Neural cell (in vitro differentiated cells): ENCODE measurements at regions not wholly inside any gene's neighbourhood (a gene's known extent, or its start where the extent isn't known, plus 50 kb on each side); places are given as distances from the start of the nearest gene placed in this dataset.

Experiments used
- H2AFZ ChIP-seq: fragments of 200-600, 300-800 bp; sonication (generic), shearing (Covaris generic); 2 replicates; pipeline ENCODE4 v1.6.0; 2014; ENCODE audit warnings: low read depth, mild to moderate bottlenecking, antibody characterized with exemption, low read length, moderate library complexity
- H3F3A ChIP-seq: fragments of 200-600 bp; shearing (Covaris generic); 2 replicates; pipeline ENCODE4 v1.6.1; 2016; ENCODE audit warnings: mild to moderate bottlenecking, moderate library complexity, mixed read lengths, antibody characterized with exemption, low read length; ENCODE audit not compliant: insufficient read depth, poor library complexity, severe bottlenecking
- H3K27ac ChIP-seq: fragments of 200-600, 300-800 bp; sonication (generic), shearing (Covaris generic); 2 replicates; pipeline ENCODE4 v1.5.1; 2014; ENCODE audit warnings: mild to moderate bottlenecking, low read length, moderate library complexity
- H3K27me3 ChIP-seq: fragments of 300-800, 200-600 bp; sonication (generic), shearing (Covaris generic); 2 replicates; pipeline ENCODE4 v1.6.0; 2014; ENCODE audit warnings: mild to moderate bottlenecking, low read depth, low read length, moderate library complexity; ENCODE audit not compliant: insufficient read depth
- H3K36me3 ChIP-seq: fragments of 300-800, 200-600 bp; sonication (generic), shearing (Covaris generic); 2 replicates; pipeline ENCODE4 v1.5.1; 2014; ENCODE audit warnings: mild to moderate bottlenecking, antibody characterized with exemption, low read length, moderate library complexity; ENCODE audit not compliant: insufficient read depth
- H3K4me2 ChIP-seq: fragments of 300-800, 200-600 bp; sonication (generic), shearing (Covaris generic); 2 replicates; pipeline ENCODE4 v1.6.0; 2014; ENCODE audit warnings: mild to moderate bottlenecking, low read length
- H3K4me3 ChIP-seq: fragments of 300-800, 200-600 bp; sonication (generic), shearing (Covaris generic); 2 replicates; pipeline ENCODE4 v1.5.1; 2014; ENCODE audit warnings: mild to moderate bottlenecking, low read length, moderate library complexity
- H3K79me2 ChIP-seq: fragments of 200-600 bp; shearing (Covaris generic); replicated peaks from 2 replicates; pipeline ENCODE4 v1.6.0; 2014; ENCODE audit warnings: mild to moderate bottlenecking, low read length, moderate library complexity; ENCODE audit not compliant: insufficient read depth
- H3K9ac ChIP-seq: fragments of 300-800, 200-600 bp; sonication (generic), shearing (Covaris generic); 2 replicates; pipeline ENCODE4 v1.6.1; 2016; ENCODE audit warnings: mild to moderate bottlenecking, low read length, mixed read lengths
- H3K9me2 ChIP-seq: fragments of 200-600 bp; shearing (Covaris generic); 2 replicates; pipeline ENCODE4 v1.6.1; 2016; ENCODE audit warnings: mild to moderate bottlenecking, low read length, mixed read lengths; ENCODE audit not compliant: insufficient read depth
- H3K9me3 ChIP-seq: fragments of 200-600, 300-800 bp; sonication (generic), shearing (Covaris generic); 2 replicates; pipeline ENCODE4 v1.6.1; 2016; ENCODE audit warnings: mild to moderate bottlenecking, mixed run types, low read length, moderate library complexity, mixed read lengths
- H4K20me1 ChIP-seq: fragments of 200-600 bp; shearing (Covaris generic); 2 replicates; pipeline ENCODE4 v1.6.1; 2016; ENCODE audit warnings: mild to moderate bottlenecking, mixed run types; ENCODE audit not compliant: insufficient read depth
- CTCF ChIP-seq: fragments of 450-650 bp; IDR thresholded peaks from 2 replicates; pipeline ENCODE4 v1.5.1; 2014; ENCODE audit warnings: antibody characterized with exemption, mild to moderate bottlenecking, moderate library complexity; ENCODE audit not compliant: poor library complexity, severe bottlenecking
- EP300 ChIP-seq: fragments of 450-650 bp; conservative IDR thresholded peaks from 2 replicates; pipeline ENCODE4 v1.6.1; 2014; ENCODE audit warnings: antibody characterized with exemption, mild to moderate bottlenecking, moderate library complexity; ENCODE audit not compliant: poor library complexity, severe bottlenecking
- EZH2 ChIP-seq: fragments of 200-600, 300-800 bp; shearing (Covaris generic), sonication (generic); IDR thresholded peaks from 2 replicates; pipeline ENCODE4 v1.6.1; 2014; ENCODE audit warnings: antibody characterized with exemption, low read length, borderline replicate concordance, mild to moderate bottlenecking; ENCODE audit not compliant: insufficient read depth, poor library complexity, severe bottlenecking
- MXI1 ChIP-seq: fragments of 450-650 bp; conservative IDR thresholded peaks from 2 replicates; pipeline ENCODE4 v1.6.1; 2014; ENCODE audit warnings: antibody characterized with exemption, mild to moderate bottlenecking; ENCODE audit not compliant: poor library complexity, severe bottlenecking
- POLR2AphosphoS5 ChIP-seq: IDR thresholded peaks from 2 replicates; pipeline ENCODE4 v1.6.1; 2012
- RAD21 ChIP-seq: fragments of 450-650 bp; conservative IDR thresholded peaks from 2 replicates; pipeline ENCODE4 v1.6.1; 2014; ENCODE audit warnings: antibody characterized with exemption, mild to moderate bottlenecking, moderate library complexity
- REST ChIP-seq: IDR thresholded peaks from 2 replicates; pipeline ENCODE4 v1.6.1; 2012; ENCODE audit warnings: borderline replicate concordance
- SMC3 ChIP-seq: fragments of 450-650 bp; conservative IDR thresholded peaks from 2 replicates; pipeline ENCODE4 v1.6.1; 2014; ENCODE audit warnings: antibody characterized with exemption, mild to moderate bottlenecking, moderate library complexity; ENCODE audit not compliant: poor library complexity
- TAF1 ChIP-seq: IDR thresholded peaks from 2 replicates; pipeline ENCODE4 v1.6.1; 2012; ENCODE audit warnings: low read depth

GRCh38 chr3:182375916-182376315, 417.4 kb upstream of the ATP11B start:
- no peak overlapping the region for H2AFZ ChIP-seq
- no peaks in the 10 kb centered on the region for H3K36me3 ChIP-seq
- H3K27ac ChIP-seq: no peak overlapping the region

GRCh38 chr3:182382112-182382857, 411.0 kb upstream of the ATP11B start:
- Histone ChIP-seq H3K79me2 (no peaks in the 10 kb centered on the region), H3K9ac (no peak overlapping the region), H3K4me3 (no peak overlapping the region), H3K9me3 (no peaks in the 10 kb centered on the region), H3K9me2 (no peaks in the 10 kb centered on the region), H4K20me1 (no peaks in the 10 kb centered on the region), H3K4me2 (no peak overlapping the region), H3K36me3 (no peaks in the 10 kb centered on the region), H3K27me3 (no peaks in the 10 kb centered on the region), H2AFZ (no peak overlapping the region), H3K27ac (no peak overlapping the region), H3F3A (no peaks in the 10 kb centered on the region)
- TF ChIP-seq REST (no peak), MXI1 (no peak), SMC3 (no peak), POLR2AphosphoS5 (no peak), EZH2 (no peak), EP300 (no peak)

More at GRCh38 chr3:182375916-182376315, 417.4 kb upstream of the ATP11B start:
- TF ChIP-seq EP300 (no peak), REST (no peak), SMC3 (no peak), POLR2AphosphoS5 (no peak), RAD21 (no peak), CTCF (no peak), TAF1 (no peak)
- Histone ChIP-seq H3K9ac (no peak overlapping the region), H4K20me1 (no peaks in the 10 kb centered on the region), H3K27me3 (no peaks in the 10 kb centered on the region), H3K79me2 (no peaks in the 10 kb centered on the region), H3K4me3 (no peak overlapping the region), H3F3A (no peaks in the 10 kb centered on the region), H3K9me2 (no peaks in the 10 kb centered on the region), H3K9me3 (no peaks in the 10 kb centered on the region), H3K4me2 (no peak overlapping the region)
